ENCODE measurements at regions not wholly inside any gene's neighbourhood (a gene's known extent, or its start where the extent isn't known, plus 50 kb on each side); places are given as distances from the start of the nearest gene placed in this dataset.

DNA sequence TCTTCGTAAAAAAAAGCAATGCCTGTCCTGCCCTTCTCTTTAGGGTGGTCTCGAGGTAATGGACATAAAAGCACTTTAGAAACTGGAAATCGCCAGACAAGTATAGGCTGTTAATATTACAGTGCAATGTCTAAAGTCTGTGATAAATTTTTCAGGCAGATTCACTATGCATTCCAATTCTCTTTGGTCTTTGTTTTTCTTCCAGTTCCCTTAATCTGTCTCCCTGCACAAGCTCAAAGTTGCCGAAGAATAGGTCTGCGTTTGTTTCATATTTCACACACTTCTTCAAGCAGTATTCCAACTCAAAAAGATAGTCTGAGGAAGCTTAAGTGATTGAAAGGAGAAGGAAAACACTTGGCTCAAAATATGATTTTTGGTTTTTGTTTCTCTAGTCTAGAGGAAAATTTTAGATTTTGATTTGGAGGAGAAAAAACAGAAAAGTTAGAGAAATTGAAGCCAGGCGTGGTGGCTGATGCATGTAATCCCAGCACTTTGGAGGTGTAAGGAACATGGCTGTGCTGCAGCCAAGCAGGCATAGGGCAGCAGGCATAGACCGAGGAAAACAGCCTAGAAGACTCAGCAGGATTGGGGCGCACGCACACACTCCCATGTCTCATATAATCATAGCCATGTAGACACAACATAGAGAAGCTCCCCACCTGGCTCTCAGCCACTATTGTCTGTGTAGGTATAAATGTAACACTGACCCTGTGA, 96.2 kb upstream of the TMPO start:
- Histone ChIP-seq H3K27ac (peak overlapping the region in 2 of 4 donors; percentile 49 to 57), H3K36me3 (no peaks in the 10 kb centered on the region), H3K4me3 (no peak overlapping the region), H3K9me3 (no peaks in the 10 kb centered on the region), H3K27me3 (no peaks in the 10 kb centered on the region), H3K4me1 (peaks cover 0 to 28% (median 0%) of the 10 kb centered on the region in 4 donors)
- TF ChIP-seq, protein P1, sequence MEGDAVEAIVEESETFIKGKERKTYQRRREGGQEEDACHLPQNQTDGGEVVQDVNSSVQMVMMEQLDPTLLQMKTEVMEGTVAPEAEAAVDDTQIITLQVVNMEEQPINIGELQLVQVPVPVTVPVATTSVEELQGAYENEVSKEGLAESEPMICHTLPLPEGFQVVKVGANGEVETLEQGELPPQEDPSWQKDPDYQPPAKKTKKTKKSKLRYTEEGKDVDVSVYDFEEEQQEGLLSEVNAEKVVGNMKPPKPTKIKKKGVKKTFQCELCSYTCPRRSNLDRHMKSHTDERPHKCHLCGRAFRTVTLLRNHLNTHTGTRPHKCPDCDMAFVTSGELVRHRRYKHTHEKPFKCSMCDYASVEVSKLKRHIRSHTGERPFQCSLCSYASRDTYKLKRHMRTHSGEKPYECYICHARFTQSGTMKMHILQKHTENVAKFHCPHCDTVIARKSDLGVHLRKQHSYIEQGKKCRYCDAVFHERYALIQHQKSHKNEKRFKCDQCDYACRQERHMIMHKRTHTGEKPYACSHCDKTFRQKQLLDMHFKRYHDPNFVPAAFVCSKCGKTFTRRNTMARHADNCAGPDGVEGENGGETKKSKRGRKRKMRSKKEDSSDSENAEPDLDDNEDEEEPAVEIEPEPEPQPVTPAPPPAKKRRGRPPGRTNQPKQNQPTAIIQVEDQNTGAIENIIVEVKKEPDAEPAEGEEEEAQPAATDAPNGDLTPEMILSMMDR (IDR thresholded peaks at IDR 0.05): no peak
- no peak for TF ChIP-seq POLR2A (IDR thresholded peaks at IDR 0.05)
- no peak for DNase-seq

DNA sequence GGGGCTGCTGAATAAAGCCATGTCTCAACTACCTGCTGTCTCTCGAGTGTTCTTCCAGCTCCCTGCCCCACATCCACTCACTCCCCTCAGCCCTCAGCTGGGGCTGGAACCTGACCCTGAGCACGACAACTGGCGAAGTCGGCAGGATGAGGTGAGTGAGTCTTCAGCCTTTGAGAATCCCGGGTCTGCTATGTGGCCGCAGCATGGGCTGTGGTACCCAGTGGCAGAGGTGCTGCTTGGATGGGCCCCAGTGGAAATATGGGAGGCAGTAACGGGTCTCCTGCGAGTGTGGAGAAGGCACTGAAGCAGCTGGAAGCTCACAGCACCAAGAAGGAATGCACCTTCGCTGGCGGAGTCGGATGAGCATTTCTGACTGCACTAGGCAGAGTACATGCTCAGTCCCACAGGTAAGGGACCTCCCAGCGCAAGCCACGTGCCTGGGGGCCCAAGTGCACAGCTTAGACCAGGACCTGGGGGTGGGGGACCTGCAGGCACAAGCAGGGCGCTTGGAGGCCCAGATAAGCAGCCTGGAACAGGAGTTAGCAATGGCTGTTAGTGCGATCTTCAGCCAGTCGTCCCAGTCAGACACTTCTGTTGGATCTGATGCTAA, 95.5 kb upstream of the TMPO start:
- Histone ChIP-seq H3K27ac (no peak overlapping the region), H3K4me3 (no peak overlapping the region), H3K4me1 (peaks cover 0 to 29% (median 0%) of the 10 kb centered on the region in 4 donors), H3K27me3 (no peaks in the 10 kb centered on the region), H3K36me3 (no peaks in the 10 kb centered on the region), H3K9me3 (no peaks in the 10 kb centered on the region)
- no peak for TF ChIP-seq POLR2A (IDR thresholded peaks at IDR 0.05)
- TF ChIP-seq, protein P1 (IDR thresholded peaks at IDR 0.05): no peak
- no peak for DNase-seq

DNA sequence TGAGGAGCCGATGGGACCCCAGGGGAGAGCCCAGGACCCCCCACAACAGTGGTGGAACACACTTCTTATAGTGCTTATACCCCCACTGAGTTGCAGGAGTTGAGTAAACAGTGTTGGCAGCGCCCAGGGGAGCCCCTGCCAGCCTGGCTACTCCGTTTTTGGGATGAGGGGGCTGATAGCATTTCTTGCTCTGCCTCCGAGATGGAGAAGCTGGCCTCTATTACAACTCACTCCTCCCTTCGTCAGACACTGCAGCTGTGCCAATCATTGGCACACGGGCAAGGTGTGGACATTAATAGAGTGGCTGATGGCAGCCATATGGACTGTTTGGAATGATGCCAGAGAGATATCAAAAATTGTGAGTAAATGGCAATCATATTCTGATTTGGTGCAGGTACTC, 94.9 kb upstream of the TMPO start:
- no peak for DNase-seq
- peaks cover 0 to 29% (median 0%) of the 10 kb centered on the region in 4 donors for H3K4me1 ChIP-seq
- no peaks in the 10 kb centered on the region for H3K27me3 ChIP-seq
- H3K4me3 ChIP-seq: no peak overlapping the region
- H3K9me3 ChIP-seq: no peaks in the 10 kb centered on the region
- TF ChIP-seq POLR2A (IDR thresholded peaks at IDR 0.05): no peak
- TF ChIP-seq, protein P1 (IDR thresholded peaks at IDR 0.05): no peak
- H3K36me3 ChIP-seq: no peaks in the 10 kb centered on the region
- no peak overlapping the region for H3K27ac ChIP-seq

DNA sequence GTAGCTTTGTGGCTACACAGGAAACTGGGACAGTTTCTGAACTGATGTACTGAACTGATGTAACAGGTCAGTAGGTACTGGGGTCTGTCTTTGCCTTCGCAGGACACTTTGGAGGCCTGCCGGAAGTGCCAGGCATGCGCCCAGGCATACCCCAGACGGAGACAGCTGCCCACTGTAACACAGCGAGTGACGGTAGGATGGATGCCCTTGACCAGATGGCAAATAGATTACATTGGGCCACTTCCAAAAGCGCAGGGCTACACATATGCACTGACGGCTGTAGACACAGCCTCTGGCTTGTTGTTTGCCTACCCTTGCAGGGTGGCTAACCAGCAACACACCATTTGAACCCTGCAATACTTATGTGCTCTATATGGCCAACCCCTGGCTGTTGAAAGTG, 94.1 kb upstream of the TMPO start:
- Histone ChIP-seq H3K4me3 (no peak overlapping the region), H3K4me1 (peaks cover 0 to 29% (median 0%) of the 10 kb centered on the region in 4 donors), H3K36me3 (no peaks in the 10 kb centered on the region), H3K27ac (no peak overlapping the region), H3K27me3 (no peaks in the 10 kb centered on the region), H3K9me3 (no peaks in the 10 kb centered on the region)
- DNase-seq: no peak
- TF ChIP-seq POLR2A (IDR thresholded peaks at IDR 0.05): no peak
- TF ChIP-seq, protein P1 (IDR thresholded peaks at IDR 0.05): no peak

DNA sequence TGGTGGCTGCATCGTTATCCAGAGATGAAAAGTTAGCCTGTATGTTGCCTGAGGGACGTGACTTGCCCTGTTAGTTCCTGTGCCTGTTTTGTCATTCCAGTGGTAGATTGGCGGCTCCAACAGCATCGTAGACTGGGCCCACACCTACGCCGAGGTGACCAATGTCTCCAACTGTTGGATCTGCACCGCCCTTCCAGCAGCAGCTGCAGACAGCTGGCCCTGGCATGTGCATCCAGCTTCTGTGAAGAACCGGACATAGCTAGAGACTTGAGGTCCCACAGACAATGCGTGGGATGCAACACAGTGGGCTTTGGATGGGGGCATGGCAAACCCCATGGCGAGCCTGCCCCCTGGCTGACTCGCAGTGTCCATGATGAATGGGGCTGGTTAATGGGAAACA, 93.0 kb upstream of the TMPO start:
- peaks cover 0 to 29% (median 0%) of the 10 kb centered on the region in 4 donors for H3K4me1 ChIP-seq

More for the DNA sequence above, 93.0 kb upstream of the TMPO start:
- Histone ChIP-seq H3K36me3 (no peaks in the 10 kb centered on the region), H3K27me3 (no peaks in the 10 kb centered on the region), H3K27ac (no peak overlapping the region), H3K9me3 (no peaks in the 10 kb centered on the region), H3K4me3 (no peak overlapping the region)
- DNase-seq: no peak
- TF ChIP-seq, protein P1 (IDR thresholded peaks at IDR 0.05): no peak
- no peak for TF ChIP-seq POLR2A (IDR thresholded peaks at IDR 0.05)

Data from Peyer's patch (tissue), 4 donors.